ENCODE measurements at regions not wholly inside any gene's neighbourhood (a gene's known extent, or its start where the extent isn't known, plus 50 kb on each side); places are given as distances from the start of the nearest gene placed in this dataset.

DNA sequence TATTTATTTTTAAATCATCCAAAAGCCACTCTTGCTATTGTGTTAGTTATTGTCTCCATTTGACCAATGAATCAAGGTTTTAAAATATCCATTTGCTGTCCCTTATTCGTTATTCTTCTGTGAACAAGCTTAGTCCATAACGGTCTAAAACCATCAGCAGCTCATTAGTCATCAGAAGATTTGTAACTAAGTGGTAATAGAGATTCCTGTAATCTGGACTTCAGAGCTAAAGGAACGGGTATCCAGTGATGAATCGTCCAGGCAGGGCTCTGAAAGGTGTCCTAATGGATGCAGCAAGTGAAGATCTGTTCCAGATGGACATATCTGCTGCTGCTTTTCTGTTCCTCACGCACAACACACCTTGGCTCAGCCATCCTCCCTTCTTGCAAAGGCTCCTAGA lies 362.7 kb upstream of the CFAP20DC start:
- CTCF ChIA-PET: interaction anchor here (0.6 to 1.0 kb wide), 2 partner anchors 13 to 760 kb away, joined by 3 read pairs; no protein-coding TSS in a partner anchor
- POLR2A ChIA-PET: no interaction called here
- DNase-seq (ENCODE audit: extremely low spot score): no peak
- no peak for TF ChIP-seq BHLHE40 (IDR thresholded peaks at IDR 0.05; ENCODE audit: borderline replicate concordance)
- TF ChIP-seq, protein P1, sequence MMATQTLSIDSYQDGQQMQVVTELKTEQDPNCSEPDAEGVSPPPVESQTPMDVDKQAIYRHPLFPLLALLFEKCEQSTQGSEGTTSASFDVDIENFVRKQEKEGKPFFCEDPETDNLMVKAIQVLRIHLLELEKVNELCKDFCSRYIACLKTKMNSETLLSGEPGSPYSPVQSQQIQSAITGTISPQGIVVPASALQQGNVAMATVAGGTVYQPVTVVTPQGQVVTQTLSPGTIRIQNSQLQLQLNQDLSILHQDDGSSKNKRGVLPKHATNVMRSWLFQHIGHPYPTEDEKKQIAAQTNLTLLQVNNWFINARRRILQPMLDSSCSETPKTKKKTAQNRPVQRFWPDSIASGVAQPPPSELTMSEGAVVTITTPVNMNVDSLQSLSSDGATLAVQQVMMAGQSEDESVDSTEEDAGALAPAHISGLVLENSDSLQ (IDR thresholded peaks at IDR 0.05): no peak

DNA sequence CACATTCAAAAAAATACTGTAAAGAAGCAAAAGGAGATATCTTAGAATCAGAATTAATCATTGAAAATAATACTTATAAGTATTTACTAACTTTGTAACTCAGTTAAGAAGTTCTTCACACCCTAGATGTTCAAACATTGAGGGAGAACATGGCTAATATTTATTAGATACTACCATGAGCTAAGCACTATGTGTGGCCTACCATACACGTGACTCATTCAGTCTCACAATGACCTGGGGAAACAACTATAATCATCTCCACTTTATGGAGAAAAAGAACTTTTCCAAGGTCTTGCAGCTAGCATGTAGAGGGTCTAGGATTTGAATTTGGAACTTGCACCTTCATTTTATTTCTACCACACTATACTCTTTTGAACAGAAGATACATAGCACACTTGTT lies 361.9 kb upstream of the CFAP20DC start:
- POLR2A ChIA-PET: no interaction called here
- CTCF ChIA-PET: no interaction called here
- no peak for DNase-seq (ENCODE audit: extremely low spot score)
- TF ChIP-seq ELF4 (IDR thresholded peaks at IDR 0.05): no peak
- no peak for TF ChIP-seq NFRKB (IDR thresholded peaks at IDR 0.05)
- TF ChIP-seq SP1 (IDR thresholded peaks at IDR 0.05): no peak

DNA sequence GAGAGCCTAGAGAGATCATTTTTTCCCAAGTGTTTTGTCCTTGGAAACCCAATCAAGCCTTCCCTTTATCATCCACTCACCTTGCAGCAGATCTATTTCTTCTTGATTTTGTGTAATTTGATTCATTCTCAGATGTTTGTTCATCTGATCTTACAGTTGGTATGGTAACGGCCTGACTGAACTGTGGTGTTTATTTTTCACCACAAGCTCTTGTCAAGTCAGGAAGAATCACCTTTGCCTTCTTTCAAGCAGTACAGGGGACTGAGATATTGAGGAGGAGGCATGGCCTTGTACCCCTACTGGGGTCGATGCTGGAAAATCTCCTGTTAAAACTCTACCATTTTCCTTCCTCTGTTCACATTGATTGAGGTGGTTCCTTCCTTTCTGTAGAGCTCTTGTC lies 361.4 kb upstream of the CFAP20DC start:
- CTCF ChIA-PET: no interaction called here
- TF ChIP-seq FOXA1 (IDR thresholded peaks at IDR 0.05) (no peak), FOXM1 (IDR thresholded peaks at IDR 0.05; ENCODE audit: borderline replicate concordance) (no peak), ARNT (IDR thresholded peaks at IDR 0.05) (no peak)
- DNase-seq (ENCODE audit: extremely low spot score): no peak
- POLR2A ChIA-PET: no interaction called here

DNA sequence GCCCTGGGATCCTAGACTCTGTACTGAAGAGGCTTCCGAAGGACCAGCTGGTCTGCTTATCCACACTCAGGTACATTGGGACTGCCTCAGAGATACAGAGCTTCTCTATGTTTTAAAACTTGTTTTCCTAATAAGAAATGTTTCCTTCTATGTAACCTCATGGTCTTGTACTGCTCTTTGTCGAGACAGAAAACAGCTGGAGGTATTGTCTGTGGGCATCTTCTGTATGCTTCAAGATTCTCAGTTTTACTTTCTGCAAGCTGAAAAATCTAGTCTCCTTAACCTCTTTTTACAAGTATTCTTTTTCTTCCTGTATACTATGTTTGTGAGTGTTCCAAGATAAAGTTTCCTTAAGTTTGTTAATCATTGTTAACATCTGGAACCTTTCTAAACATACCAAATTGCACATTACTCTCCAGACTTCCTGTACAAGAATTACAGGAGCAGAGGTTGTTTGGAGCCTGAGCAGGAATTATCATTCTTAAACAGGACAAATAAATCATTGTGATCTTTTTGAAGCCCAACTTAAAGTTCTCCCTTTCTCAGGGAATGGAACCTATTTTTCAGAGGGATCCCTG lies 358.3 kb upstream of the CFAP20DC start:
- ChIA-PET POLR2A (no interaction called here), CTCF (no interaction called here)
- DNase-seq (ENCODE audit: extremely low spot score): no peak

DNA sequence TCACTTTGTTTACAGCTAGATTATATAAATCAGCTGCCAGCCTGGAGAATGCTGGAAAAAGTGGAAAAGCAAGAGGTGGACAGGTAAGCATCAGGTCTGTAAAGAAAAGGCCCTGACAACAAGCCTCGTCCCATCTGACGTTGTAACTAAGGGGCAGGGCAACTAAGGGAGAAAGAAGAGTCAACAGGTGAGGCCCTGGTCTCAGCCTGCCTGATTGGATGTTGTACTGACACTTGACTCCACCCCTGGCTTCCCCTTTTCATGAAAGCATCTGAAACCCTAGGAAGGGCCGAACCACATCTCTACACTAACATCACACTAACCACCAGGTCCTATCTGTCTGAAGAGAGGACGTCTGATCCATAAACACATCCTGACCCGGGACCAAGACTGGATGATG lies 357.6 kb upstream of the CFAP20DC start:
- no peak for TF ChIP-seq ELF4 (IDR thresholded peaks at IDR 0.05)
- TF ChIP-seq FOXK2 (IDR thresholded peaks at IDR 0.05): no peak
- TF ChIP-seq TARDBP (IDR thresholded peaks at IDR 0.05): no peak
- no peak for TF ChIP-seq SP1 (IDR thresholded peaks at IDR 0.05)
- no peak for TF ChIP-seq HDGF (IDR thresholded peaks at IDR 0.05; ENCODE audit: borderline replicate concordance)
- TF ChIP-seq NFRKB (IDR thresholded peaks at IDR 0.05): no peak
- TF ChIP-seq, protein P1 (IDR thresholded peaks at IDR 0.05): no peak
- no peak for TF ChIP-seq FOXA1 (IDR thresholded peaks at IDR 0.05)
- POLR2A ChIA-PET: no interaction called here
- DNase-seq (ENCODE audit: extremely low spot score): no peak
- CTCF ChIA-PET: no interaction called here

More for the DNA sequence above, 358.3 kb upstream of the CFAP20DC start:
- TF ChIP-seq HDGF (IDR thresholded peaks at IDR 0.05; ENCODE audit: borderline replicate concordance) (no peak), BHLHE40 (IDR thresholded peaks at IDR 0.05; ENCODE audit: borderline replicate concordance) (no peak), FOXM1 (IDR thresholded peaks at IDR 0.05; ENCODE audit: borderline replicate concordance) (no peak), ZNF384 (IDR thresholded peaks at IDR 0.05) (no peak), FOXA1 (IDR thresholded peaks at IDR 0.05) (no peak), ELF4 (IDR thresholded peaks at IDR 0.05) (no peak), L3MBTL2 (conservative IDR thresholded peaks at IDR 0.05) (no peak), SP1 (IDR thresholded peaks at IDR 0.05) (no peak), CTBP1 (IDR thresholded peaks at IDR 0.05; ENCODE audit: borderline replicate concordance) (no peak), TARDBP (IDR thresholded peaks at IDR 0.05) (no peak), ARNT (IDR thresholded peaks at IDR 0.05) (no peak), LEF1 (IDR thresholded peaks at IDR 0.05; ENCODE audit: borderline replicate concordance) (no peak), SUZ12 (IDR thresholded peaks at IDR 0.05) (no peak), FOXK2 (IDR thresholded peaks at IDR 0.05) (no peak), NFRKB (IDR thresholded peaks at IDR 0.05) (no peak)
- TF ChIP-seq, protein P1 (IDR thresholded peaks at IDR 0.05): no peak

DNA sequence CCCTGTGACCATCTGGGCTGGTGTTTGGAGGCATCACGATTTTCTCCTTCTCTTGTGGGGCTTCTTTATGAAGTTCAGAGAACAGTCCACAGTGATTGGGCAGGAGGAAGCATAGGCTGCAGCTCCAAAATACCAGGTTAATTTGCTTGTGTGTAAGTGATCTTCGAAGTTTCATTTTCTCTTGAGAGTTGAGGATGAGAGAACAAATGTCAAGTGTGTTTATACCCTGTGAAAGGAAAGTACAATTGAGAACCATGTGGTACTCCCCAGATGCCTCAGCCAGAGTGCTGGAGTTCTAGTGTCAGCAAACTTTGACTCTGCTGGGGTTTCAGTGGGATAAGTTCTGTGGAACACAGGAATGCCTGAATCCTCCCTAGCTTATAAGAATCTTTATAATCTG lies 357.1 kb upstream of the CFAP20DC start:
- POLR2A ChIA-PET: no interaction called here
- TF ChIP-seq ELF4 (IDR thresholded peaks at IDR 0.05): no peak
- no peak for DNase-seq (ENCODE audit: extremely low spot score)
- CTCF ChIA-PET: no interaction called here

DNA sequence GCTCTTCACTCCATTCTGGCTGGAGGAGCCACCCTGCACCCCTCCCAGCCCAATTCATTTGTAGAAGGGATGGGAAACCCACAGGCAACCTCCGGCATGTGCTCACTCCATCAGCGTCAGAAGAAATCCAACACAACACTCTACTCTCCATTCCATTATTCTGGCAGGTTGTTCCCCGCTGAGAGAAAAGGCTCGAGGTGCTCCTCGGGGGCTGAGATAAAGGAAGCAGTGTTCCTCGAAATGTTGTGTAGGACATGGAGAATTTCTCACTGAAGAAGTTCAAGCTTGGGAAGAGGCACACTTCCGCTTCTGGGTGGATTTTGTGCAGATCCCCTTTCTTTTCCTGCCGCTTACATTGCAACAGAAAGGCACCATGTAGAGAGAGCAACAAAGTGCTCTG lies 355.0 kb upstream of the CFAP20DC start:
- CTCF ChIA-PET: no interaction called here
- POLR2A ChIA-PET: no interaction called here
- TF ChIP-seq CTBP1 (IDR thresholded peaks at IDR 0.05; ENCODE audit: borderline replicate concordance): no peak
- no peak for TF ChIP-seq SUZ12 (IDR thresholded peaks at IDR 0.05)
- no peak for TF ChIP-seq L3MBTL2 (conservative IDR thresholded peaks at IDR 0.05)
- no peak for TF ChIP-seq ELF4 (IDR thresholded peaks at IDR 0.05)
- no peak for TF ChIP-seq FOXK2 (IDR thresholded peaks at IDR 0.05)
- no peak for TF ChIP-seq NFRKB (IDR thresholded peaks at IDR 0.05)
- TF ChIP-seq BHLHE40 (IDR thresholded peaks at IDR 0.05; ENCODE audit: borderline replicate concordance): no peak
- no peak for TF ChIP-seq ARNT (IDR thresholded peaks at IDR 0.05)
- TF ChIP-seq LEF1 (IDR thresholded peaks at IDR 0.05; ENCODE audit: borderline replicate concordance): no peak
- no peak for TF ChIP-seq TARDBP (IDR thresholded peaks at IDR 0.05)
- no peak for DNase-seq (ENCODE audit: extremely low spot score)

DNA sequence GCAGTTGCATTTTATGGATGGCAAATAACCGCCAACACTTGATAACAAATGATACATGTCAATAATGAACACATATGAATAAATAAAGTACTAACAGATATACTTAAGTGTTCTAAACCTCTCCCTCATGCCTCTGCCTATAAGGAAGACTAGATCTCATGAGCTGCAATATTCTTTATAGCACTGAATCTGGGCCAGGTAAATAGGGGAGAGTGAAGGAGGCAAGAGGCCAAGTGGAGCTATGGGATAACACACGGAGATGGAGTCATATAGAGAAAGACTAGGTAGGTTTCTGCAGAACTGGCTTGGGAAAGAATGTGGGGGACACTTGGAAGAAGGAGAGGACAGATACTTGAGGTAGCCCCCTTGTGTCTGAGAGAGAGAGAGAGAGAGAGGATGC lies 354.2 kb upstream of the CFAP20DC start:
- ChIA-PET CTCF (no interaction called here), POLR2A (no interaction called here)
- DNase-seq (ENCODE audit: extremely low spot score): no peak
- no peak for TF ChIP-seq SUZ12 (IDR thresholded peaks at IDR 0.05)
- no peak for TF ChIP-seq ZNF384 (IDR thresholded peaks at IDR 0.05)
- no peak for TF ChIP-seq LEF1 (IDR thresholded peaks at IDR 0.05; ENCODE audit: borderline replicate concordance)
